C1 segment of cervical spinal cord (tissue), 14 donors: ENCODE measurements at regions not wholly inside any gene's neighbourhood (a gene's known extent, or its start where the extent isn't known, plus 50 kb on each side); places are given as distances from the start of the nearest gene placed in this dataset.

ENCODE experiments used
- DNase-seq, 14 donors: peaks; one replicate each; lab custom pipeline; 2025; lab: John Stamatoyannopoulos, UW

DNA sequence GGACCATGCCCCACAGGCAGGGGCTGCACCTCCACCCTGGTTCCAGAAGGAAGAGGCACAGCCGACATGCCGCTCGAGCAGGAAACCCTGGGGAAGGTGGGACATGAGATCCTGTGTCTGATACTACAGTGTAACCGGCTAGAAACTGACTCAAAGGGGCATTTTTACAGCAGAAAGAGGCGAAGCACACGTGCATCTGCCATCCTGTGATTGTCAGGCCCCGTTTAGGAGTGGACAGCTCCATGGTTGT is 62.7 kb downstream of the SIK1 start:
- no peak for DNase-seq

- no peak for DNase-seq
These were observed 63.2 kb downstream of the SIK1 start for GRCh38 chr21:43363506-43364260.

- no peak for DNase-seq
These were observed 64.0 kb downstream of the SIK1 start for GRCh38 chr21:43362915-43363314.

- peak in 10 of 14 donors; percentile 3 to 57 (median 30) for DNase-seq
These were observed 64.6 kb downstream of the SIK1 start for GRCh38 chr21:43362321-43362791.

- no peak for DNase-seq
These were observed 65.2 kb downstream of the SIK1 start for GRCh38 chr21:43361493-43362296.

- DNase-seq: no peak
These were observed 65.8 kb downstream of the SIK1 start for GRCh38 chr21:43361127-43361492.

DNA sequence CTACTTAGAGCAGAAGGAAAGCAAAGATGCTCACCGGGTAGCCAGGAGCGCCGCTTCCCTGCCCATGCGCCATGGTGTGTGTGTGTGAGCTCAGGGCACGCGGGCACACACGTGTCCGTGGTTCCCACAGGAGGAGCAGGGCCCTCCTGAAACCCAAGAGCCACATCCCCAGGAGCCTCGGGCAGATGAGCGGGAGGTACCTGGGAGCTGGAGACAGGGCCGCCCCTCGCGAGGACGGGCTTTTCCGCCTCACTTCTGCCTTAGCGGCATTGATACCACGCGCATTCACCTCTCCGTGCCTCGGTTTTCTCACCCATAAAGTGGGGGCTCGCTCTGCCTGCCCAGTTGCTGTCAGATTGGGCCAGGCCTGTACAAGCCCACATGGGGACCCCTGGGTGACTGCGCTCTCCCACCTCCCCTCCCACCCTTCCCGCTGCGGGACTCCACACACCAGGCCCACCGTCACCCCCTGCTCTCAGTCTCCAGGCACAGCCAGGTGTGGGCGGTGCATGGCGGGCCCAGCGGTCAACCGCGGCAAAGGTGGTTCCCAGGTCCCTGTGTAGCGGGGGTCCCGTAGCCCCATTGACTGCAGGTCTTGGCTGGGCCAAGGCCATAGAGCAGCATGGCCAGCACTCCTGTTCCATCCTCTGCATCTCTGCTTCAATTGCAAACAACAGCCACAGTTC is 66.3 kb downstream of the SIK1 start:
- DNase-seq: no peak

- no peak for DNase-seq
These were observed 67.8 kb downstream of the SIK1 start for GRCh38 chr21:43358940-43359822.

- DNase-seq: no peak
These were observed 69.1 kb downstream of the SIK1 start for GRCh38 chr21:43357715-43358430.

DNA sequence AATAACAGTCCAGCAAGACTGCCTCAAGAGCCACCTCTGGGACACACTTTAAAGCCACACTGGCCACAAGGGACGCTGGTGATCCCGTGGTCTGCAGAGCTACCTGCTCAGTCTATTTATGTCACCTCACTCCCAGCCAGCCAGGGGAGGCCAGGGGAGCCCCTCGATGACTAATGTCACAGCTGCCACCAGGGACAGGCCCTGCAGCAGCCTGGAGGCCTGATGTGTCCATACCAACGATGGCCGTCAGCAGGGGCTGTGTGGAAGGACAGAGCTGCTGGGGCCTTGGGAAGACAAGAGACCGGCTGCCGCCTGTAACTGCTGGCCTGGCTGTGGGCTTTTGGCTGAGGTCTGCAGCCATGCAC is 71.0 kb downstream of the SIK1 start:
- no peak for DNase-seq

DNA sequence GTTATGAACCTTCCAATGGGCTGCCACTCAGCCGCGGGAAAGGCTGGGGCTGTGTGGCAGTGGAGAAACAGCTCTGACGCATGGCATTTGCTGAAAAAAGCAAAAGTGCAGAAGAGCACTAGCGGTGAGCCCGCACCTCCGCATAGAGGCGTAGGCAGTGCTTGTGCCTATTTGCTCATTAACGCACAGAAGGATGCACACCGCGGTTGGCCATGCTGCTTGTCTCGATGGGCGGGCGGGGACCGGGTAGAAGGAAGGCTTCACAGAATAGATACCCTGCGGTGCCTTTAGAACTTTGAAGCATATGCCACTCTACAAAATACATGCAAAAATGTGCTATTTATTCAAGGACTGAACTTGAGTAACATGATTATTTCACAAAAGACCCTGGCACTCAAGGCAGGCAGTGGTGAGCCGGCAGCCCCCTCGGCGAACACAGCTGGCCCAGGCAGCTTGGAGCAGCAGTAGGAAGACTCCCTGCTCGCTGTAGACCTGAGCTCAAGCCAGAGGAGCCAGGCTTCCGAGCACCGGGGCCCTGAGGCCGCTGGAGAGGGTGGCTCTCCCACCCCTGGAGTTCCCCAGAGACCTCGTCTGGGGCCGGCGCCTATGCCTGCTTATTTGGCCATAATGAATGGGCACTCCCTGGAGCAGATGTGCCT is 71.5 kb downstream of the SIK1 start:
- DNase-seq: no peak

DNA sequence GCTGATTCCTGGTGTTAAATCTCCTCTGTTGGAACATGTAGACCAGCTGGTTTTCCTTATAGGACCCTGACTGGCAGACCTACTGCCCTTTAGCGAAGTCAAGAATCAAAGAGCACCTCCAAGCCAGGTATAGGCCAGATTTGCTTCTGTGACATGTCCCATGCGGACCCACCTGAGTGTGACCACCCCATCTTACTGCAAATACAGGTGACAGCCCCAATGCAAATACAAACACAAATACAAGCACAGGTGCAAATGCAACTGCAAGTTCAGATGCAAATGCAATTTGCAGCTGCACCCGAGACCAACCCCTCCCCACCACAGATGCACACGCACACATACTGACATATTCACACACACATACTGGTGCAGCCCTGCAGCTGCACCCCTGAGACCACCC is 72.3 kb downstream of the SIK1 start:
- no peak for DNase-seq

DNA sequence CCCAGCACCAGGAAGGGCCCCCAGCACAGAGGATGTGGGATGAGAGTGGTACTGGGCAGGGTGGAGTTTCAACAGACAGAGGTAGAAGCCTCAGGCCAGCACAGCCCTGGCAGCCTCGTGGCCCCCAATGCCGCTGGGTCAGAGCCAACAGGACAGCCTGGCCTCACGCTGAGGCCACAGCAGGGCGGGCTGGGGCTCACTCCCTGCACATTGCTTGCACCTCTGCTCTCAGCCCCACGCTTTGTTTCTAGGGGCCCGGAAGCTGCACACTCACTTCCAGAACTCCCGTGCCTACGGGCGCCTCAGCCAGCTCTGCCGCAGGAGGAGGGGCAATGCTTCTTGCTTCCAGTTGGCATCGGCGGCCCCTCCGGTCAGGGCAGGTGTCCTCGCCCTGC is 72.9 kb downstream of the SIK1 start:
- DNase-seq: no peak

GRCh38 chr21:43353282-43354025 is 73.5 kb downstream of the SIK1 start:
- DNase-seq: no peak

DNA sequence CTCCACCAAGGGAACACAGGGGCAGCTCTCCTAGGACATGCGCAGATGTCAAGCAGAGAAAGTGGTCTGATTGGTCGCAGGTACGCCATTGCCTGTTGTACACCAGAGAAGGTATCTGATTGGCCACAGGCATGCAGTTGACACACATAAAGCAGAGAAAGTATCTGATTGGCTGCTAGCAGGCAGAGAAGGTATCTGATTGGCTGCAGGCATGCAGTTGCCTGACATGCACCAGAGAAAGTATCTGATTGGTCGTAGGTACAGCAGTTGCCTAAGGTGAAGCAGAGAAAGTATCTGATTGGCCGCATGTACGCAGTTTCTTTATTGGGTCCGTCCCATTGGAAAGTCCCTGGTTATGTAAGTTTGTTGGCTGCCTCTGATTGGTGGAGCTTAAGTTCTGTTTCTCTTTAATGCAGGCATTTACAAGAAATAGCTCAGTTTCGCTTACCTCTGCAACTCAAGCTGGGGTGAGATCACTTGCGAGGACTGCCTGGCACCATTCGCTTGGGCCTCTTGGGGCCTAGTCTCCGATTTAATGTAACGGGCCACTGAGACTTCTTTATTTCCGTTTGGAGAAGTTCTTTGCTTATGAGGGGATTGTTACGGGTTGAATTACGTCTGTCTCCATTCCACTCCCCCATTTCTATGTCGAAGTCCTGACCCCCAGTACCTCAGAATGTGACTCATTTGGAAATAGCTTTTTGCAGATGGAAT is 74.2 kb downstream of the SIK1 start:
- no peak for DNase-seq

DNA sequence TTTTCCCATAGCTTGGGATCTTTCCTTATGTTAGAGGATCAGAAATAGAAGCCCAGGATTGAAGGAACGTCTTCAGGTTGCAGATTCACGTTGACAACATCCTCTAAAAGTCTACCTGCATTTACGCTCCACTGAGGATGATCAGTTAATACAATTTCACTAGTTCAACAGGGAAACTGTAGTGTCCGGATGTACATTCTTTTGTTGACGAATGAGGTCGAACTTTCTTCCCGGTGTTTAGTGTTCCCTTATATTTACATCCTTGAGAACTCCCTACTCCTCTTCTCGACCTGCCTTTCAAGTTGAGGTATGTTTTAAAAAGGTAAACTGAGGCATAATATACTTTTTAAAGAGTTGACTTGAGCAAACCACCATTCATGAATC is 74.8 kb downstream of the SIK1 start:
- no peak for DNase-seq

- no peak for DNase-seq
These were observed 75.3 kb downstream of the SIK1 start for GRCh38 chr21:43351501-43352153.

DNA sequence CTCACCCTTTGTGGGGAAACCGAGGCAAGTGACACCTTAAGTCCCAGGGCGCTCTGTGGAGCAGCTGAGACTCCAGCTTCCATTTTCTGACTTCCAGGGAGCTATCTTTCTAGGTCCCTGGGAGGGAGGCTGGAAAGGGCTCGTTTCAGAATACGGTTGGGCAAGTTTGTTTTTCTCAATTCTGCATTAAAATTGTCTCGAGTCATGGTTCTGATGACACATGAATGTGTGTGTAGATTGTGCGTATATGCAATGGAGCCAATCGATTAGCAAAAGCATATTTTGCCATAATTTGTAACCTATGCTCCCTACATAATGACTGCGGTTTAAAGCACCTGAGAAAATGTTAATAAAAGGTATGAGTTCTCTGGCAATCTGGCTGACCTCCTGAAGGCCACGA is 77.3 kb downstream of the SIK1 start:
- no peak for DNase-seq

DNA sequence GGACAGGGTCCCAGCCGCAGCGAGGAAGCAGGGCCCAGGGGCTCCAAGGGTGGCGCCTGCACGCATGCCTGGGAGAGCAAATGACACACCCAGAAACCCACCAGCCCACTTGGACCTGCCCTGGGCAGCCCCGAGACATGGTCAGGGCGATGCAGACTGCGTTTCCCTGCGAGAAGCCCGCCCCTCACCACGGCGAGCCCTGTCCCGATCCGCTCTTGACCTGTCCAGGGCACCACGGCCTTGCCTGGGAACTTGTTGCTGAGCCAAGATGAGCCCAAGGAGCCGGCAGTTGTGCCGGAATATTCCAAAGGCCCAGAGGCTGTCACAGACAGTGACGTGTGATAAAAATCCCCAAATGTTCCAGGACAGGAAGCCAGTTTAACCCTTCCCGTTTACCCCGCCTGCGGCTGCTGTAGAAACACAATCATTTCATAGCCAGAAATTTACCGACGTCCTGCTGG is 78.1 kb downstream of the SIK1 start:
- DNase-seq: no peak
